BE2C (cell line): ENCODE measurements at regions not wholly inside any gene's neighbourhood (a gene's known extent, or its start where the extent isn't known, plus 50 kb on each side); places are given as distances from the start of the nearest gene placed in this dataset.

Experiments
- DNase-seq: peaks from one replicate; pipeline ENCODE4 v3.0.0-alpha.2; 2020
- H3K27me3 ChIP-seq: fragments of 250-450 bp; sonication (Bioruptor Pico); 2 replicates; pipeline ENCODE4 v1.5.1; 2020; ENCODE audit warnings: mild to moderate bottlenecking
- H3K36me3 ChIP-seq: fragments of 250-450 bp; sonication (Bioruptor Pico); 2 replicates; pipeline ENCODE4 v1.5.1; 2020; ENCODE audit warnings: mild to moderate bottlenecking
- H3K4me1 ChIP-seq: fragments of 250-450 bp; sonication (Bioruptor Pico); 2 replicates; pipeline ENCODE4 v1.5.1; 2020
- H3K4me3 ChIP-seq: 2 replicates; pipeline ENCODE4 v1.5.1; 2011; ENCODE audit warnings: low read depth, low read length
- H3K9me3 ChIP-seq: fragments of 250-450 bp; sonication (Bioruptor Pico); 2 replicates; pipeline ENCODE4 v1.5.1; 2020
- TF ChIP-seq, protein P1 (sequence below): IDR thresholded peaks from 2 replicates; pipeline ENCODE4 v1.5.1; 2012; ENCODE audit warnings: mild to moderate bottlenecking, low read depth, low read length

DNA sequence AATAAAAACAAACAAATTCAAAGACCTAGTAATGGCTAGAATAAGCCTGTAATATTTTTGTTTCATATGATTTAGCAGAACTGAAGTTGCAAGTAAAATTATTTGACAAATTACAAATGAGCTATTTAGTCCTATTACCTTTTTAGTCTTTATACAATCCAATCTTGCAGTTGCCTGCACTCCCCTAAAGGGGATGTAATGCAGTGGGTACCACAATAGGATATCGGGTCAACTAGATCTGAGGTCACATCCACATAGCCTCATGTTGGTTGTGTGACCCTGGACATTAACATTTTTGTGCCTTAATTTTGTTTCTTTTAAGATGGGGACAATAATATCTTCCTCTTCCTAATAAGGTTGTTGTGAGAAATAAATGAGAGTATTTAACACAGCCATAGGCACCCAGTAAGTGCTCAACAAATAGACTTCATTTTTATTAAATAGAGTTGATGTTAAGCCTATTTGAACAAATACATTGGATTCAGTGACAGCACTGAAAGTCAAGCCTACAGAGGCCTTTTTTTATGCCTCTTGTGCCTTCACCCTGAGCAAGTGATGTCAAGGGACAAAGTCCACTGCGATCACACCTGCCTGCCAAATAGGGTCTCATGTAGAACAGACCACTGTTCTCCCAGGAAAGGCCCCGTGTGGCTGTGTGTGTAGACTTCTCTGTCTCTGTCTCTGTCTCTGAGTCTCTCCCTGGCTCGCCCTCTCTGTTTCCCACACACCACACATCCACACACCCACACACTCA, 124.8 kb downstream of the EVX1 start:
- Histone ChIP-seq H3K4me1 (no peaks in the 10 kb centered on the region), H3K4me3 (no peak overlapping the region), H3K36me3 (no peaks in the 10 kb centered on the region), H3K27me3 (peaks cover 5% of the 10 kb centered on the region), H3K9me3 (no peaks in the 10 kb centered on the region)
- DNase-seq, result no peak
- TF ChIP-seq, protein P1, sequence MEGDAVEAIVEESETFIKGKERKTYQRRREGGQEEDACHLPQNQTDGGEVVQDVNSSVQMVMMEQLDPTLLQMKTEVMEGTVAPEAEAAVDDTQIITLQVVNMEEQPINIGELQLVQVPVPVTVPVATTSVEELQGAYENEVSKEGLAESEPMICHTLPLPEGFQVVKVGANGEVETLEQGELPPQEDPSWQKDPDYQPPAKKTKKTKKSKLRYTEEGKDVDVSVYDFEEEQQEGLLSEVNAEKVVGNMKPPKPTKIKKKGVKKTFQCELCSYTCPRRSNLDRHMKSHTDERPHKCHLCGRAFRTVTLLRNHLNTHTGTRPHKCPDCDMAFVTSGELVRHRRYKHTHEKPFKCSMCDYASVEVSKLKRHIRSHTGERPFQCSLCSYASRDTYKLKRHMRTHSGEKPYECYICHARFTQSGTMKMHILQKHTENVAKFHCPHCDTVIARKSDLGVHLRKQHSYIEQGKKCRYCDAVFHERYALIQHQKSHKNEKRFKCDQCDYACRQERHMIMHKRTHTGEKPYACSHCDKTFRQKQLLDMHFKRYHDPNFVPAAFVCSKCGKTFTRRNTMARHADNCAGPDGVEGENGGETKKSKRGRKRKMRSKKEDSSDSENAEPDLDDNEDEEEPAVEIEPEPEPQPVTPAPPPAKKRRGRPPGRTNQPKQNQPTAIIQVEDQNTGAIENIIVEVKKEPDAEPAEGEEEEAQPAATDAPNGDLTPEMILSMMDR, result peak; percentile 11; the same call in 1 of the 2 replicates

DNA sequence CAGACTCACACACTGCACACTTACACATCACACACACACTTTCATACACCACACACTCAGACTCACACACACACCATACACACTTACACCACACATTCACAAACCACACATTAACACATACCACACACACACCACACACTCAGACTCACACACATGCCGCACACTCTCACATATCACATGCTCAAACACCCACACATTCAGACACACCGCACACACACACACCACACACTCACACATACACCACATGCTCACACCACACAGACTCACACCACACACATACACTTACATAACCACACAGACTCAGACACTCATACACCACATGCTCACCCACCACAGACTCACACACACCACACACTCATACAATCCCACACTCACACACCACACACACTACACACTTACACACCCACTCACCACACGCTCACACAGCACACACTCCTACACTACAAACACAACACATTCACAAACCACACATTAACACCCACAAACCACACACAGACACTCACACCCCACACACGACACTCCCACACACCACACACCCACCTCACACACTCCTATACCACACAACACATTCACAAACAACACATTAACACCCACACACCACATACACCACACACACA, 125.4 kb downstream of the EVX1 start:
- TF ChIP-seq, protein P1, result no peak
- Histone ChIP-seq H3K4me1 (no peaks in the 10 kb centered on the region), H3K36me3 (no peaks in the 10 kb centered on the region), H3K9me3 (no peaks in the 10 kb centered on the region), H3K4me3 (no peak overlapping the region), H3K27me3 (peaks cover 5% of the 10 kb centered on the region)
- no peak for DNase-seq

DNA sequence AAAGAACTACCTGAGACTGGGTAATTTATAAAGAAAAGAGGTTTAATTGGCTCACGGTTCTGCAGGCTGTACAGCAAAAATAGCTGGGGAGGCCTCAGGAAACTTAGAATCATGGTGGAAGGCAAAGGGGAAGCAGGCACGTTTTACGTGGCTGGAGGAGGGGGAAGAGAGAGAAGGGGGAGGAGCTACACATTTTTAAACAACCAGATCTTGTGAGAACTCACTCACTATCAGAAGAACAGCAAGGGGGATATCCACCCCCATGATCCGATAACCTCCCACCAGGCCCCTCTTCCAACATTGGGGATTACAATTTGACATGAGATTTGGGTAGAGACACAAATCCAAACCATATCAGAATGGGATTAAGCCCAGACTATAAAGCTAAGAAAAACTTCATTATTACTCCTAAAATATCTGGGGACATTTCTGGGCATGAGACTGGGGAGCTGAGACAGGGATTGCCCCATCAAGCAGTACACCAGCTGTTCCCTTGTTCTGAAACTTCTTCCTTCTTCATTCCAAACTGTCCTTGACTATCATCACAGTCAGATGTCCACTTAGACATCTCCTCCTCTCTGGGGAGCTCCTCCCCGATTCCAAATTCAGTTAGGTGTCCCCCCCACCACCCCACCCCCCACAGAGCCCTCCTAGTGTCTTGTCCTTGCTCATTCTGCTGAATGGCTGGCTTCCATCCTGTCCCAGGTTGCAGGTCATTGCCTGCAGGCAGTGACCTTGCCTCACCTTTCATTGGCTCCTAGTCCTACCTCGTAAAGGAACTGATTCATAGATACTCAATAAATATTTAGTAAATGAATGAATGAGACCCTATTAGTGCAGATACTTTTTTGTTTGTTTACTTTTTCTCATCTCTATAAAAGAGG, 132.6 kb downstream of the EVX1 start:
- no peaks in the 10 kb centered on the region for H3K36me3 ChIP-seq
- no peaks in the 10 kb centered on the region; the same call in none of the 2 replicates for H3K27me3 ChIP-seq
- TF ChIP-seq, protein P1, result no peak
- H3K9me3 ChIP-seq, result no peaks in the 10 kb centered on the region
- H3K4me1 ChIP-seq, result no peaks in the 10 kb centered on the region
- DNase-seq, result no peak
- H3K4me3 ChIP-seq, result no peak overlapping the region

DNA sequence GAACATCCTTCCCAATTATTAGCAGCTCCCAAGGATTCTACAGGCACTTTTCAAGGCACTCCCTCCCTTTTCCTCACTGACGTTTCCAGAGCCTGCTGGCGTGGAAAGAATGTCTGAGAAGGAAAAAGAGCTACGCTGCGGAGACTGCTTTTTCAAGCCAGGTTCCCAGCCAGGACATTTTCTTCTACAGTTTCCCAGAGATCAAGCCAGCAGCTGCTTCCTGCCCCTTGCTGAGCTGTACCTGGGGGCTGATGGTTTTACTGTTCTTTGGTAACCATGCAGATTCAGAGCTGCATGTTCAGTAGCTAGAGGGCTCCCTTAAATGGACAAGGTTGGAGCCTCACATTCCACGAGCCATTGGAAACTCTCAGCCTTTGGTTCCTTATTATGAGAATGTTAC, 133.4 kb downstream of the EVX1 start:
- DNase-seq, result no peak
- H3K4me1 ChIP-seq, result no peaks in the 10 kb centered on the region
- no peaks in the 10 kb centered on the region for H3K9me3 ChIP-seq
- H3K4me3 ChIP-seq, result no peak overlapping the region
- TF ChIP-seq, protein P1, result no peak
- no peaks in the 10 kb centered on the region for H3K36me3 ChIP-seq
- H3K27me3 ChIP-seq, result no peaks in the 10 kb centered on the region; the same call in none of the 2 replicates

DNA sequence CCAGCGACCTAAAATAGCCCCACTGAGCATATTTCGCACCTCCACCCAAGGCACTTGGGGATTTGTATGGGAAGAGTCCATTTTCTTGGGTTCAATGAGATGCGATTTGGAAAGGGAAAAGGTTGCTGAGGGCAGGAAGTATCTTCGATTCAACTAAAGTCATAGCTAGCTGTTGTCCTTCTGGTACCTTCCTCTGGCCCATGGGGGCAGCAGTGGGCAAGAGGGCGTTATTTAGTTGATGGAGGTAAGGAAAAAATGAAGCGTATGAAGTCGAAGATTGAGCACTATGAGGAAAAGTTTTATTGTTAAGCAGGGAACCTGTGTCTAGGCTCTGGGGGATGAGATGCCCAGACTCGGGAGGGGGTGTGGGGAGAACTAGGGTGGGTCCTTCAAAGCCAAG, 135.4 kb downstream of the EVX1 start:
- DNase-seq, result peak; percentile 20
- Histone ChIP-seq H3K36me3 (no peaks in the 10 kb centered on the region), H3K9me3 (no peaks in the 10 kb centered on the region), H3K4me1 (no peaks in the 10 kb centered on the region), H3K4me3 (no peak overlapping the region), H3K27me3 (peaks cover under 1% of the 10 kb centered on the region)
- TF ChIP-seq, protein P1, result peak; percentile 39
